DOHH2 (cell line): ENCODE measurements at regions not wholly inside any gene's neighbourhood (a gene's known extent, or its start where the extent isn't known, plus 50 kb on each side); places are given as distances from the start of the nearest gene placed in this dataset.

Source experiments
- CTCF ChIP-seq: fragments of 200-600 bp; sonication (generic); IDR thresholded peaks from one replicate; pipeline ENCODE4 v1.5.1; 2014; ENCODE audit warnings: antibody characterized with exemption, mild to moderate bottlenecking, low read depth, low read length; ENCODE audit not compliant: poor library complexity, severe bottlenecking
- EZH2phosphoT487 ChIP-seq: fragments of 200-600 bp; sonication (generic); IDR thresholded peaks from 2 replicates; pipeline ENCODE4 v1.6.1; 2017; ENCODE audit warnings: borderline replicate concordance, mild to moderate bottlenecking, antibody characterized with exemption, low read length, moderate library complexity, mixed read lengths

DNA sequence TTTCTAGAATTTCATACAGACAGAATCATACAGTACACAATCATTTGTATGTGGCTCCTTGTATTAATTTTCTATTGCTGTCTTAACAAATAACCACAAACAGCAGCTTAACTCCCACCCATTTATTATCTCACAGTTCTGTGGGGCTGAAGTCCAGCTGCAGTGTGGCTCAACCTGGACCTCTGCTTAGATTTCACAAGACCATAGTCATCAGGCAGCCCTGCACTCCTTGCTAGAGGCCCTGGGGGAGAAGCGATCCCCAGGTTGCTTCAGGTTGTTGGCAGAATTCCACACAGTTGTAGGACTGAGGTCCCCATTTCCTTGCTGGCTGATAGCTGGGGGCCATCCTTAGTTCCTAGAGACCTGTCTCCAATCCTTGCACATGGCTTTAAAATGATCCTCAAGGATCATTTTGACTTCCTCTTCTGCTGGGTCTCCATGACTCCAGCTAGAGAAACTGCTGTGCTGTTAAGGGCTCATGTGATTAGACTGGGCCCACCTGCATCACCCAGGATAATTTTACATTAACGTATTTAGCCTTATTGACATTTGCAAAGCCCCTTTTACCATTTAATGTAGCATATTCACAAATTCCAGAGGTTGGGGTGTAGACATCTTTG is 60.9 kb upstream of the SMAD1 start:
- no peak for TF ChIP-seq CTCF
- no peak for TF ChIP-seq EZH2phosphoT487
